ENCODE measurements at regions not wholly inside any gene's neighbourhood (a gene's known extent, or its start where the extent isn't known, plus 50 kb on each side); places are given as distances from the start of the nearest gene placed in this dataset.

DNA sequence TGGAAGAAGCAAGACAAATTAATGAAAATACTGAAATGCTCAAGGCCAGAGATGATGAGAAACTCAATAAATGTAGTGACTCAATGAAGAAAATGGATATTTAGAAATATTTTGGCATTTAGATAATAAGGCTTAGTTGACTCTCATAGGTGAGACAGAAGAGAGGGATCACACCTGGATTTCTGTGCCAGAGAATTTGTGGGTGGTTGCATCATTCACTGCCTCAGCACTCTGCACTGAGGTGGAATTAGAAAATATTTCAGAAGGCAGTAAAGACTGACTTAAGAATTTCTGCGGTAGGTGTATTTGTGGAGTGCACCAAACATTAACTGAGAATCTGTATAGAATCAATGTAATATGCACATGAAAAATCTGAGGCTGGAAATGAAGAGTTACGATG lies 848.3 kb upstream of the PCDH9 start:
- TF ChIP-seq, protein P1, sequence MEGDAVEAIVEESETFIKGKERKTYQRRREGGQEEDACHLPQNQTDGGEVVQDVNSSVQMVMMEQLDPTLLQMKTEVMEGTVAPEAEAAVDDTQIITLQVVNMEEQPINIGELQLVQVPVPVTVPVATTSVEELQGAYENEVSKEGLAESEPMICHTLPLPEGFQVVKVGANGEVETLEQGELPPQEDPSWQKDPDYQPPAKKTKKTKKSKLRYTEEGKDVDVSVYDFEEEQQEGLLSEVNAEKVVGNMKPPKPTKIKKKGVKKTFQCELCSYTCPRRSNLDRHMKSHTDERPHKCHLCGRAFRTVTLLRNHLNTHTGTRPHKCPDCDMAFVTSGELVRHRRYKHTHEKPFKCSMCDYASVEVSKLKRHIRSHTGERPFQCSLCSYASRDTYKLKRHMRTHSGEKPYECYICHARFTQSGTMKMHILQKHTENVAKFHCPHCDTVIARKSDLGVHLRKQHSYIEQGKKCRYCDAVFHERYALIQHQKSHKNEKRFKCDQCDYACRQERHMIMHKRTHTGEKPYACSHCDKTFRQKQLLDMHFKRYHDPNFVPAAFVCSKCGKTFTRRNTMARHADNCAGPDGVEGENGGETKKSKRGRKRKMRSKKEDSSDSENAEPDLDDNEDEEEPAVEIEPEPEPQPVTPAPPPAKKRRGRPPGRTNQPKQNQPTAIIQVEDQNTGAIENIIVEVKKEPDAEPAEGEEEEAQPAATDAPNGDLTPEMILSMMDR (IDR thresholded peaks at IDR 0.05), result no peak
- no peak for TF ChIP-seq POLR2A (IDR thresholded peaks at IDR 0.05)

Data from lower leg skin (tissue), 3 donors.